Breast epithelium (tissue), 4 donors: ENCODE measurements at regions not wholly inside any gene's neighbourhood (a gene's known extent, or its start where the extent isn't known, plus 50 kb on each side); places are given as distances from the start of the nearest gene placed in this dataset.

Source experiments
- DNase-seq, 2 donors: peaks; one replicate each; pipeline ENCODE4 v3.0.0-alpha.2; 2019; ENCODE audit warnings: low spot score in 2 of 2
- H3K27ac ChIP-seq, 2 donors: fragments of 200-600 bp; sonication (generic) in 1 of 2; one replicate each; pipeline ENCODE4 v1.5.1; 2016 to 2019; ENCODE audit warnings: mild to moderate bottlenecking in 1 of 2
- H3K27me3 ChIP-seq, 2 donors: fragments of 200-600 bp; sonication (generic) in 1 of 2; one replicate each; pipeline versions ENCODE4 v1.5.1 to v1.6.0; 2017 to 2019; ENCODE audit warnings: control low read depth in 1 of 2, mild to moderate bottlenecking in 1 of 2
- H3K36me3 ChIP-seq: fragments of 200-600 bp; one replicate; pipeline ENCODE4 v1.5.1; 2019
- H3K4me1 ChIP-seq, 2 donors: fragments of 200-600 bp; sonication (generic); one replicate each; pipeline ENCODE4 v1.5.1; 2016 to 2019; ENCODE audit warnings: control low read depth in 1 of 2
- H3K4me3 ChIP-seq, 3 donors: fragments of 200-600 bp; sonication (generic); 1 replicate in 2 of 3; 2 replicates in 1 of 3; pipeline ENCODE4 v1.5.1; 2016 to 2019; ENCODE audit warnings: mild to moderate bottlenecking in 3 of 3, moderate library complexity in 2 of 3
- H3K9me3 ChIP-seq, 2 donors: fragments of 200-600 bp; sonication (generic) in 1 of 2; one replicate each; pipeline ENCODE4 v1.5.1; 2016 to 2019; ENCODE audit warnings: control low read depth in 1 of 2
- POLR2A ChIP-seq: fragments of 450-650 bp; IDR thresholded peaks from one replicate; pipeline ENCODE4 v1.6.1; 2016; ENCODE audit warnings: antibody characterized with exemption, mild to moderate bottlenecking, moderate library complexity
- POLR2AphosphoS5 ChIP-seq, 3 donors: sonication (generic); formaldehyde crosslinking; IDR thresholded peaks; one replicate each; pipeline ENCODE4 v1.6.1; 2017; ENCODE audit warnings: antibody characterized with exemption in 3 of 3
- intact Hi-C: fragments of 100-400 bp; cut with DNase I; formaldehyde crosslinking; loops from one replicate; pipeline ENCODE4 v1.15.1; 2023; ENCODE audit warnings: low total_unique reads
- TF ChIP-seq, protein P1 (sequence below), 3 donors: fragments of 450-650 bp; IDR thresholded peaks; one replicate each; pipeline ENCODE4 v1.5.1; 2016 to 2017; ENCODE audit warnings: antibody characterized with exemption in 3 of 3, mild to moderate bottlenecking in 3 of 3, moderate library complexity in 3 of 3

DNA sequence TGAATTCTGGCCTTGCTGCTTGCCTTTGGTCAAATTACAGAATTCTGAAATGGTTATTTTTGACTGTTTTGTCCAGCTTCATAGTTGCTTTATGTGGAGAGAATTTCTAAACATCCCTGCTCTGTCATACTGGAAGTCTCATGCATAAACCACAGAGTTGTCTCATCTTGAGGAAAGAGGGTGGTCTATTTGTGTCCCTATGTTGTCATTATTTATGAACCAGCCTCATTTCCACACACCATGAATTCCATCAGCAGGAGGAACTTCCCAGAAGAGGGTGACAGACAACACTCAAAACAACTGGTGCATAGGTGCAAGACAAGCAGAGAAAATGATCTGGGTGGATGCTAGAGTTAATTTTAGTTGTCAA is 525.8 kb upstream of the GOT2 start:
- no peaks in the 10 kb centered on the region for H3K36me3 ChIP-seq
- H3K27me3 ChIP-seq = no peaks in the 10 kb centered on the region
- H3K4me3 ChIP-seq = no peak overlapping the region
- TF ChIP-seq POLR2AphosphoS5 (IDR thresholded peaks at IDR 0.05) (no peak), POLR2A (no peak)
- TF ChIP-seq, protein P1, sequence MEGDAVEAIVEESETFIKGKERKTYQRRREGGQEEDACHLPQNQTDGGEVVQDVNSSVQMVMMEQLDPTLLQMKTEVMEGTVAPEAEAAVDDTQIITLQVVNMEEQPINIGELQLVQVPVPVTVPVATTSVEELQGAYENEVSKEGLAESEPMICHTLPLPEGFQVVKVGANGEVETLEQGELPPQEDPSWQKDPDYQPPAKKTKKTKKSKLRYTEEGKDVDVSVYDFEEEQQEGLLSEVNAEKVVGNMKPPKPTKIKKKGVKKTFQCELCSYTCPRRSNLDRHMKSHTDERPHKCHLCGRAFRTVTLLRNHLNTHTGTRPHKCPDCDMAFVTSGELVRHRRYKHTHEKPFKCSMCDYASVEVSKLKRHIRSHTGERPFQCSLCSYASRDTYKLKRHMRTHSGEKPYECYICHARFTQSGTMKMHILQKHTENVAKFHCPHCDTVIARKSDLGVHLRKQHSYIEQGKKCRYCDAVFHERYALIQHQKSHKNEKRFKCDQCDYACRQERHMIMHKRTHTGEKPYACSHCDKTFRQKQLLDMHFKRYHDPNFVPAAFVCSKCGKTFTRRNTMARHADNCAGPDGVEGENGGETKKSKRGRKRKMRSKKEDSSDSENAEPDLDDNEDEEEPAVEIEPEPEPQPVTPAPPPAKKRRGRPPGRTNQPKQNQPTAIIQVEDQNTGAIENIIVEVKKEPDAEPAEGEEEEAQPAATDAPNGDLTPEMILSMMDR (IDR thresholded peaks at IDR 0.05) = no peak
- DNase-seq = no peak
- intact Hi-C loops = loop anchor here (5.0 kb wide), 1 partner anchor 523 kb away; no protein-coding TSS in a partner anchor
- no peaks in the 10 kb centered on the region for H3K4me1 ChIP-seq
- no peak overlapping the region for H3K27ac ChIP-seq
- H3K9me3 ChIP-seq = no peaks in the 10 kb centered on the region

GRCh38 chr16:59259074-59259949 is 525.2 kb upstream of the GOT2 start:
- Histone ChIP-seq H3K27me3 (no peaks in the 10 kb centered on the region), H3K4me1 (no peaks in the 10 kb centered on the region), H3K4me3 (no peak overlapping the region), H3K36me3 (no peaks in the 10 kb centered on the region), H3K9me3 (no peaks in the 10 kb centered on the region), H3K27ac (no peak overlapping the region)
- intact Hi-C loops = loop anchor here (5.0 kb wide), 1 partner anchor 522 kb away; no protein-coding TSS in a partner anchor
- no peak for DNase-seq
- TF ChIP-seq POLR2AphosphoS5 (IDR thresholded peaks at IDR 0.05) = no peak
- TF ChIP-seq, protein P1 (IDR thresholded peaks at IDR 0.05) = no peak
- no peak for TF ChIP-seq POLR2A

DNA sequence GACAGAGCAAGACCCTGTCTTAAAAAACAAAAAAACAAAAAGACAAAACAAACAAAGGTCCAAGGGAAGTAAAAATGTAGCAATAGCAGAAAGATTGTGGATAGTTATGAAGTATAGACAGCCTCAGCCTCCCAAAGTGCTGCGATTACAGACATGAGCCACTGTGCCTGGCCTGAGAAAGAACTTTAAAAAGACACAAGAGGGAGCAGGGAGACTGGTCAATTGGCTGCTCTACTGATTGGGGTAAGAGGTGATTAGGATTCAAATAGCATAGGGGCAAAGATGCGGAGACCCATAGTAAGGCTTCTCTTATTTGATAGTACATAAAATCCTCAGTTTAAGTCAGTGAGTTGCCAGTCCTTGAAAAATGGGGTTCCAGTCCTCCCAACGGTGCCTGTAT is 518.2 kb upstream of the GOT2 start:
- H3K27me3 ChIP-seq = no peaks in the 10 kb centered on the region
- TF ChIP-seq, protein P1 (IDR thresholded peaks at IDR 0.05) = no peak
- TF ChIP-seq POLR2AphosphoS5 (IDR thresholded peaks at IDR 0.05) = no peak
- no peak for TF ChIP-seq POLR2A
- DNase-seq = no peak
- H3K36me3 ChIP-seq = no peaks in the 10 kb centered on the region
- no peak overlapping the region for H3K27ac ChIP-seq
- no peaks in the 10 kb centered on the region for H3K4me1 ChIP-seq
- H3K4me3 ChIP-seq = no peak overlapping the region
- H3K9me3 ChIP-seq = no peaks in the 10 kb centered on the region
- intact Hi-C loops = no loop called here

- intact Hi-C loops = no loop called here
- no peak for TF ChIP-seq POLR2AphosphoS5 (IDR thresholded peaks at IDR 0.05)
- TF ChIP-seq POLR2A = no peak
- TF ChIP-seq, protein P1 (IDR thresholded peaks at IDR 0.05) = no peak
- no peak for DNase-seq
- Histone ChIP-seq H3K27ac (no peak overlapping the region), H3K27me3 (no peaks in the 10 kb centered on the region), H3K4me1 (no peaks in the 10 kb centered on the region), H3K4me3 (no peak overlapping the region), H3K9me3 (no peaks in the 10 kb centered on the region), H3K36me3 (no peaks in the 10 kb centered on the region)
Observed at GRCh38 chr16:59249011-59249410, 514.9 kb upstream of the GOT2 start.

DNA sequence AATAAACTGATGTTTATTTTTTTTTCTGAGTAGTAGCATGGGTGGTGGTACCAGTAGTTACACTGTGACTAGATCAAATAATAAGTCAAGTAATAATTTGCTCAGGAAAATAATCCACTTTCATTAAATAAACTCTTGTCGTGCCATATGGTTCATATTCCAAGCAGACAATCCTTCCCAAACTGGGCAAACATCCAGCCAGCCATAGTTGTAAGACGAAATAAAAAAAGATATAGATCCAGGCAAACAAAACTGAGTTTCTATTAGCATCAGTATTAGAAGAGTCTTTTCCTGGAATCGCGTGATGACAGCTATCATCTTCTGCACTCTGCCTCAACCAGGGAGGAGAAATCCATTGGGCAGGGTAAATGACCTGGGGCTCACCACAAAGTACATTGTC is 508.4 kb upstream of the GOT2 start:
- Histone ChIP-seq H3K27ac (no peak overlapping the region), H3K4me3 (no peak overlapping the region), H3K4me1 (no peaks in the 10 kb centered on the region), H3K9me3 (no peaks in the 10 kb centered on the region), H3K36me3 (no peaks in the 10 kb centered on the region), H3K27me3 (no peaks in the 10 kb centered on the region)
- no peak for TF ChIP-seq POLR2AphosphoS5 (IDR thresholded peaks at IDR 0.05)
- no peak for TF ChIP-seq POLR2A
- TF ChIP-seq, protein P1 (IDR thresholded peaks at IDR 0.05) = no peak
- DNase-seq = no peak
- intact Hi-C loops = no loop called here
